Activated B cell treated with CpG ODN at 0.5 μM for 24 hours (primary cell): ENCODE measurements at regions not wholly inside any gene's neighbourhood (a gene's known extent, or its start where the extent isn't known, plus 50 kb on each side); places are given as distances from the start of the nearest gene placed in this dataset.

Experiments used
- ATAC-seq: fragments of 200-7000 bp; cut with Tn5 transposase; one replicate; pipeline ENCODE4 v1.10.0; 2021; ENCODE audit warnings: low read depth, mild to moderate bottlenecking, moderate library complexity
- CTCF ChIA-PET: fragments of 350-600 bp; sonication (Branson Sonifier 250); formaldehyde crosslinking; loops from one replicate; lab custom pipeline; 2021; ENCODE audit warnings: antibody characterized with exemption; lab: Charles Lee
- POLR2A ChIA-PET: fragments of 350-600 bp; sonication (Branson Sonifier 250); formaldehyde crosslinking; loops from one replicate; lab custom pipeline; 2021; ENCODE audit warnings: antibody characterized with exemption; lab: Charles Lee
- DNase-seq: peaks from one replicate; pipeline ENCODE4 v3.0.0; 2022
- H3K27ac Mint-ChIP-seq: one replicate; pipeline ENCODE4 v1.8.0; 2020; ENCODE audit warnings: mixed read lengths
- H3K27me3 Mint-ChIP-seq: one replicate; pipeline ENCODE4 v1.8.0; 2021; ENCODE audit warnings: mixed read lengths
- H3K36me3 Mint-ChIP-seq: one replicate; pipeline ENCODE4 v1.8.0; 2021; ENCODE audit warnings: low read depth, mixed read lengths
- H3K4me1 Mint-ChIP-seq: one replicate; pipeline ENCODE4 v1.8.0; 2021; ENCODE audit warnings: mixed read lengths
- H3K4me3 Mint-ChIP-seq: one replicate; pipeline ENCODE4 v1.8.0; 2020; ENCODE audit warnings: mild to moderate bottlenecking, mixed read lengths
- H3K9me3 Mint-ChIP-seq: one replicate; pipeline ENCODE4 v1.8.0; 2020; ENCODE audit warnings: mixed read lengths
- CTCF ChIP-seq: fragments of 200-600 bp; IDR thresholded peaks from one replicate; pipeline ENCODE4 v1.8.0; 2022; ENCODE audit warnings: antibody characterized with exemption, mild to moderate bottlenecking
- intact Hi-C: fragments of 100-400 bp; cut with micrococcal nuclease; formaldehyde crosslinking; loops from one replicate; pipeline ENCODE4 v1.15.1; 2024

GRCh38 chr5:155921621-155922020, 405.3 kb upstream of the SGCD start:
- H3K9me3 Mint-ChIP-seq: no peaks in the 10 kb centered on the region

GRCh38 chr5:155923784-155924183, 403.2 kb upstream of the SGCD start:
- DNase-seq (no peak), ATAC-seq (no peak)
- Mint-ChIP-seq H3K9me3 (no peaks in the 10 kb centered on the region), H3K4me1 (no peaks in the 10 kb centered on the region), H3K27me3 (no peaks in the 10 kb centered on the region), H3K36me3 (no peaks in the 10 kb centered on the region), H3K4me3 (no peak overlapping the region), H3K27ac (no peak overlapping the region)
- POLR2A ChIA-PET: no interaction called here
- CTCF ChIA-PET: no interaction called here
- no peak for TF ChIP-seq CTCF
- intact Hi-C loops: no loop called here

More at GRCh38 chr5:155921621-155922020, 405.3 kb upstream of the SGCD start:
- DNase-seq (no peak), ATAC-seq (no peak)
- no peak overlapping the region for H3K4me3 Mint-ChIP-seq
- no peak for TF ChIP-seq CTCF
- CTCF ChIA-PET: no interaction called here
- H3K27ac Mint-ChIP-seq: no peak overlapping the region
- no peaks in the 10 kb centered on the region for H3K4me1 Mint-ChIP-seq
- no peaks in the 10 kb centered on the region for H3K27me3 Mint-ChIP-seq
- H3K36me3 Mint-ChIP-seq: no peaks in the 10 kb centered on the region
- POLR2A ChIA-PET: no interaction called here
- intact Hi-C loops: no loop called here

GRCh38 chr5:155926031-155926430, 400.9 kb upstream of the SGCD start:
- no peak for ATAC-seq
- ChIA-PET CTCF (no interaction called here), POLR2A (no interaction called here)
- H3K27me3 Mint-ChIP-seq: no peaks in the 10 kb centered on the region
- no peak overlapping the region for H3K4me3 Mint-ChIP-seq
- no peaks in the 10 kb centered on the region for H3K36me3 Mint-ChIP-seq
- H3K9me3 Mint-ChIP-seq: no peaks in the 10 kb centered on the region
- no peaks in the 10 kb centered on the region for H3K4me1 Mint-ChIP-seq
- no peak overlapping the region for H3K27ac Mint-ChIP-seq
- intact Hi-C loops: no loop called here
- DNase-seq: no peak
- TF ChIP-seq CTCF: no peak

GRCh38 chr5:155926766-155927165, 400.2 kb upstream of the SGCD start:
- no peak for DNase-seq
- Mint-ChIP-seq H3K4me3 (no peak overlapping the region), H3K27ac (no peak overlapping the region), H3K9me3 (no peaks in the 10 kb centered on the region), H3K4me1 (no peaks in the 10 kb centered on the region), H3K27me3 (no peaks in the 10 kb centered on the region), H3K36me3 (no peaks in the 10 kb centered on the region)
- ChIA-PET POLR2A (no interaction called here), CTCF (no interaction called here)
- intact Hi-C loops: no loop called here
- ATAC-seq: no peak
- TF ChIP-seq CTCF: no peak

GRCh38 chr5:155929112-155929511, 397.9 kb upstream of the SGCD start:
- Mint-ChIP-seq H3K27ac (no peak overlapping the region), H3K4me3 (no peak overlapping the region), H3K27me3 (no peaks in the 10 kb centered on the region), H3K36me3 (no peaks in the 10 kb centered on the region), H3K9me3 (no peaks in the 10 kb centered on the region), H3K4me1 (no peaks in the 10 kb centered on the region)
- ATAC-seq (no peak), DNase-seq (no peak)
- intact Hi-C loops: no loop called here
- ChIA-PET CTCF (no interaction called here), POLR2A (no interaction called here)
- TF ChIP-seq CTCF: no peak
